DOHH2 (cell line): ENCODE measurements at regions not wholly inside any gene's neighbourhood (a gene's known extent, or its start where the extent isn't known, plus 50 kb on each side); places are given as distances from the start of the nearest gene placed in this dataset.

Experiments used
- H3F3A ChIP-seq: fragments of 200-600 bp; sonication (generic), shearing (Covaris generic); 2 replicates; pipeline ENCODE4 v1.6.0; 2016; ENCODE audit warnings: antibody characterized with exemption, mild to moderate bottlenecking; ENCODE audit not compliant: control insufficient read depth, insufficient read depth
- H3K27ac ChIP-seq: fragments of 200-600 bp; sonication (generic); 2 replicates; pipeline ENCODE4 v1.5.1; 2014; ENCODE audit warnings: low read depth, mild to moderate bottlenecking, low read length, moderate library complexity
- H3K27me3 ChIP-seq: fragments of 200-600 bp; sonication (generic); 2 replicates; pipeline ENCODE4 v1.6.1; 2014; ENCODE audit warnings: mild to moderate bottlenecking, low read length, mixed read lengths; ENCODE audit not compliant: control insufficient read depth
- H3K36me3 ChIP-seq: fragments of 200-600 bp; sonication (generic); 2 replicates; pipeline ENCODE4 v1.6.1; 2014; ENCODE audit warnings: mild to moderate bottlenecking, low read length, moderate library complexity, mixed read lengths; ENCODE audit not compliant: control insufficient read depth
- H3K4me1 ChIP-seq: fragments of 200-600 bp; sonication (generic); 2 replicates; pipeline ENCODE4 v1.6.1; 2014; ENCODE audit warnings: mild to moderate bottlenecking, low read length, mixed read lengths; ENCODE audit not compliant: control insufficient read depth
- H3K4me2 ChIP-seq: fragments of 200-600 bp; sonication (generic); 2 replicates; pipeline ENCODE4 v1.6.0; 2014; ENCODE audit warnings: mild to moderate bottlenecking, low read length, moderate library complexity
- H3K4me3 ChIP-seq: fragments of 200-600 bp; sonication (generic); 2 replicates; pipeline ENCODE4 v1.5.1; 2014; ENCODE audit warnings: mild to moderate bottlenecking, low read length, mixed read lengths
- H3K79me2 ChIP-seq: fragments of 200-600 bp; sonication (generic); 2 replicates; pipeline ENCODE4 v1.6.1; 2014; ENCODE audit warnings: mild to moderate bottlenecking, low read length, mixed read lengths; ENCODE audit not compliant: control insufficient read depth
- H3K9me2 ChIP-seq: fragments of 200-600 bp; sonication (generic); replicated peaks from 2 replicates; pipeline ENCODE4 v1.6.1; 2014; ENCODE audit warnings: mild to moderate bottlenecking, low read length, mixed read lengths; ENCODE audit not compliant: control insufficient read depth
- H3K9me3 ChIP-seq: fragments of 200-600 bp; sonication (generic); 2 replicates; pipeline ENCODE4 v1.6.1; 2014; ENCODE audit warnings: antibody characterized with exemption, low read length, mixed read lengths; ENCODE audit not compliant: control insufficient read depth, insufficient read depth
- H4K20me1 ChIP-seq: fragments of 200-600 bp; sonication (generic); 2 replicates; pipeline ENCODE4 v1.6.0; 2014; ENCODE audit warnings: low read depth, mild to moderate bottlenecking, antibody characterized with exemption, low read length, moderate library complexity; ENCODE audit not compliant: control insufficient read depth, insufficient read depth
- CTCF ChIP-seq: fragments of 200-600 bp; sonication (generic); IDR thresholded peaks from one replicate; pipeline ENCODE4 v1.5.1; 2014; ENCODE audit warnings: antibody characterized with exemption, mild to moderate bottlenecking, low read depth, low read length; ENCODE audit not compliant: poor library complexity, severe bottlenecking
- EZH2phosphoT487 ChIP-seq: fragments of 200-600 bp; sonication (generic); IDR thresholded peaks from 2 replicates; pipeline ENCODE4 v1.6.1; 2017; ENCODE audit warnings: borderline replicate concordance, mild to moderate bottlenecking, antibody characterized with exemption, low read length, moderate library complexity, mixed read lengths

DNA sequence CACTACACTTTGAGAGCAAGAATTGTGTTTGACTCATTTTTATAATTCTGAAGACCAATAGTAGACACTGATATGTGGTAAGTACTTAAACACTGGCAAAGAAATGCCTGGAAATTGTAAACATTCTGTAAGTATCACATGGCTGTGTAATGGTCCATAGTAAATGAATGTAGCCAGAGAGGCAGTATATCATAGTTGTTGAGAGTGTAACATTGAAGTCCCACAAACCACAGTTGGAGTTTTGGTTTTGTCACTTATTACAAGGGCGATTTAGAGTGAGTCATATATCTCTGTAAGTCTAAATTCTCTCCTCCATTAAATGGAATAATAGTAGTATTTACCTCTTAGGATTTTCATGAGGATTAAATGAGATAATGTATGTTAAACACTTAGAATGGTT is 181.1 kb upstream of the MEF2C start:
- H3K36me3 ChIP-seq, result no peaks in the 10 kb centered on the region

DNA sequence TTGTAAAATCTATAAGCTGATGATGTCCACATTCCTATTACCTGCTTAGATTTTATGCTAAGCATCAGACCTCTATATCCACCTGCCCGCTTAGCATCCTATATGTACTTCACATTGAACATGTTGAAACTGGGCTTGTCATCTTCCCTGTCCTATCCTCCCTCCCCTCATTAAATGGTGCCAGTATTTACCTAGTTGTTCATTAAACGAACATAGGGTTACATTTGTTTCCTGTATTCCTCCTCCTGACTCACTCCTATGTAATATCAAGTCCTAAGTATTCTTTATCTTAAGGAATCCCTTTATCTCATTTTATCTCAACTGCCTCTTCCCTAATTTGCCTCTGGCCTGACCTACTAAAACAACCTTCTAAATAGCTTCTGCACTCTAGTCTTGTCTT is 177.8 kb upstream of the MEF2C start:
- no peak overlapping the region for H3K27ac ChIP-seq
- no peaks in the 10 kb centered on the region for H3K36me3 ChIP-seq
- H3K79me2 ChIP-seq, result no peaks in the 10 kb centered on the region
- no peaks in the 10 kb centered on the region for H3K9me3 ChIP-seq
- no peak for TF ChIP-seq EZH2phosphoT487
- TF ChIP-seq CTCF, result no peak
- no peaks in the 10 kb centered on the region for H3F3A ChIP-seq
- no peak overlapping the region for H3K4me3 ChIP-seq
- H4K20me1 ChIP-seq, result no peaks in the 10 kb centered on the region
- no peaks in the 10 kb centered on the region for H3K27me3 ChIP-seq
- H3K4me1 ChIP-seq, result no peaks in the 10 kb centered on the region
- H3K9me2 ChIP-seq, result no peaks in the 10 kb centered on the region
- H3K4me2 ChIP-seq, result no peak overlapping the region

More for the DNA sequence above, 181.1 kb upstream of the MEF2C start:
- H3K27ac ChIP-seq, result no peak overlapping the region
- no peaks in the 10 kb centered on the region for H3K9me2 ChIP-seq
- no peaks in the 10 kb centered on the region for H3K27me3 ChIP-seq
- no peak overlapping the region for H3K4me2 ChIP-seq
- H3K9me3 ChIP-seq, result no peaks in the 10 kb centered on the region
- H4K20me1 ChIP-seq, result no peaks in the 10 kb centered on the region
- no peak overlapping the region for H3K4me3 ChIP-seq
- H3K79me2 ChIP-seq, result no peaks in the 10 kb centered on the region
- no peaks in the 10 kb centered on the region for H3F3A ChIP-seq
- H3K4me1 ChIP-seq, result no peaks in the 10 kb centered on the region
- TF ChIP-seq EZH2phosphoT487, result no peak
- no peak for TF ChIP-seq CTCF

GRCh38 chr5:89059274-89059673 is 176.3 kb upstream of the MEF2C start:
- H3K27ac ChIP-seq, result no peak overlapping the region
- no peaks in the 10 kb centered on the region for H3F3A ChIP-seq
- no peaks in the 10 kb centered on the region for H3K36me3 ChIP-seq
- no peak overlapping the region for H3K4me3 ChIP-seq
- H3K79me2 ChIP-seq, result no peaks in the 10 kb centered on the region
- no peaks in the 10 kb centered on the region for H3K9me3 ChIP-seq
- TF ChIP-seq EZH2phosphoT487, result no peak
- TF ChIP-seq CTCF, result no peak
- H3K9me2 ChIP-seq, result no peaks in the 10 kb centered on the region
- no peaks in the 10 kb centered on the region for H3K27me3 ChIP-seq
- H4K20me1 ChIP-seq, result no peaks in the 10 kb centered on the region
- no peaks in the 10 kb centered on the region for H3K4me1 ChIP-seq
- H3K4me2 ChIP-seq, result no peak overlapping the region

GRCh38 chr5:89055695-89056085 is 172.7 kb upstream of the MEF2C start:
- H3K9me3 ChIP-seq, result no peaks in the 10 kb centered on the region
- H3F3A ChIP-seq, result no peaks in the 10 kb centered on the region
- no peak overlapping the region for H3K4me2 ChIP-seq
- H3K4me3 ChIP-seq, result no peak overlapping the region
- no peaks in the 10 kb centered on the region for H3K79me2 ChIP-seq
- no peaks in the 10 kb centered on the region for H3K27me3 ChIP-seq
- no peaks in the 10 kb centered on the region for H3K9me2 ChIP-seq
- no peak for TF ChIP-seq CTCF
- no peak for TF ChIP-seq EZH2phosphoT487
- no peaks in the 10 kb centered on the region for H4K20me1 ChIP-seq
- no peaks in the 10 kb centered on the region for H3K4me1 ChIP-seq
- H3K36me3 ChIP-seq, result no peaks in the 10 kb centered on the region
- no peak overlapping the region for H3K27ac ChIP-seq
